ENCODE measurements at regions not wholly inside any gene's neighbourhood (a gene's known extent, or its start where the extent isn't known, plus 50 kb on each side); places are given as distances from the start of the nearest gene placed in this dataset.

- no peak for TF ChIP-seq NFKB2 (CRISPR knock-in tag; IDR thresholded peaks at IDR 0.05; ENCODE audit: borderline replicate concordance)
Measured at GRCh38 chr2:222080141-222080540, 218.7 kb downstream of the PAX3 start (continued).

- Histone ChIP-seq H3K9ac (ENCODE audit: insufficient read depth, low read depth, low read length) (no peak overlapping the region), H3K4me2 (ENCODE audit: low read depth, low read length) (no peak overlapping the region), H2AFZ (ENCODE audit: low read length) (no peak overlapping the region), H3K27ac (ENCODE audit: extremely low read length, insufficient read depth, low read length) (no peak overlapping the region), H3K36me3 (replicated peaks in 1 of 2; ENCODE audit: control insufficient read depth in 1 of 2, insufficient read depth in 2 of 2, low read length in 2 of 2) (no peaks in the 10 kb centered on the region), H3K4me3 (replicated peaks in 1 of 3; ENCODE audit: insufficient read depth in 1 of 3, low read depth in 2 of 3, low read length in 3 of 3) (no peak overlapping the region), H3K4me1 (ENCODE audit: insufficient read depth, low read length) (no peaks in the 10 kb centered on the region), H4K20me1 (ENCODE audit: insufficient read depth, low read length) (no peaks in the 10 kb centered on the region), H3K79me2 (ENCODE audit: insufficient read depth, low read length) (no peaks in the 10 kb centered on the region), H3K9me3 (ENCODE audit: low read length) (no peaks in the 10 kb centered on the region), H3K27me3 (ENCODE audit: control insufficient read depth in 1 of 2, insufficient read depth in 2 of 2, low read length in 2 of 2) (peaks cover 1 to 11% of the 10 kb centered on the region in 2 experiments; a peak in 2 of 5 replicates)
- ChIA-PET POLR2A (no interaction called here), CTCF (ENCODE audit: low intra/inter-chr PET ratio, low total read pairs) (no interaction called here)
- FAIRE-seq (no peak), ATAC-seq (no peak), DNase-seq (ENCODE audit: low spot score) (no peak)
- no TSS peak for BruUV-seq (replicated peaks)
- intact Hi-C loops (cut with micrococcal nuclease; ENCODE audit: unreplicated experiment) (no loop called here), in situ Hi-C loops (cut with HindIII; ENCODE audit: extremely low pct_ligation_motif_present, low pct_unique_long_range_greater_than_20kb) (no loop called here)
- no peak for TF ChIP-seq CAMTA2 (CRISPR knock-in tag; IDR thresholded peaks at IDR 0.05; ENCODE audit: borderline replicate concordance)
- no peak for TF ChIP-seq KAT7 (CRISPR knock-in tag; IDR thresholded peaks at IDR 0.05; ENCODE audit: borderline replicate concordance)
- TF ChIP-seq ZBTB7B (CRISPR knock-in tag; IDR thresholded peaks at IDR 0.05), result no peak
- no peak for TF ChIP-seq EED (CRISPR knock-in tag; IDR thresholded peaks at IDR 0.05)
- TF ChIP-seq ZNF775 (CRISPR knock-in tag; IDR thresholded peaks at IDR 0.05; ENCODE audit: borderline replicate concordance), result no peak
- no peak for TF ChIP-seq HHEX (CRISPR knock-in tag; IDR thresholded peaks at IDR 0.05)
- no peak for TF ChIP-seq PAWR (CRISPR knock-in tag; IDR thresholded peaks at IDR 0.05; ENCODE audit: borderline replicate concordance)
- TF ChIP-seq ZNF639 (CRISPR knock-in tag; conservative IDR thresholded peaks at IDR 0.05), result no peak
- TF ChIP-seq BRD4 (CRISPR knock-in tag; IDR thresholded peaks at IDR 0.05), result no peak
- no peak for TF ChIP-seq ZBTB44 (CRISPR knock-in tag; IDR thresholded peaks at IDR 0.05)
- TF ChIP-seq ZBTB46 (CRISPR knock-in tag; IDR thresholded peaks at IDR 0.05; ENCODE audit: borderline replicate concordance), result no peak
- no peak for TF ChIP-seq ZNF841 (CRISPR knock-in tag; IDR thresholded peaks at IDR 0.05; ENCODE audit: borderline replicate concordance)
- TF ChIP-seq PPARG (CRISPR knock-in tag; conservative IDR thresholded peaks at IDR 0.05), result no peak
- no peak for TF ChIP-seq NRL (CRISPR knock-in tag; IDR thresholded peaks at IDR 0.05; ENCODE audit: borderline replicate concordance)
- no peak for TF ChIP-seq THAP11 (CRISPR knock-in tag; IDR thresholded peaks at IDR 0.05)
- no peak for TF ChIP-seq HOXD1 (CRISPR knock-in tag; IDR thresholded peaks at IDR 0.05)
- TF ChIP-seq DDIT3 (CRISPR knock-in tag; IDR thresholded peaks at IDR 0.05), result no peak
- TF ChIP-seq FOXK2 (IDR thresholded peaks at IDR 0.05), result no peak
- no peak for TF ChIP-seq SYNCRIP (IDR thresholded peaks at IDR 0.05; ENCODE audit: insufficient read depth, low read depth, low read length)
- WGBS (ENCODE audit: low lambda C conversion rate), result 17% methylated on average over 7 of the region's 7 CpGs
Measured at GRCh38 chr2:222076973-222077690, 221.7 kb downstream of the PAX3 start.

Measured in HepG2 (cell line).